A673 (cell line): ENCODE measurements at regions not wholly inside any gene's neighbourhood (a gene's known extent, or its start where the extent isn't known, plus 50 kb on each side); places are given as distances from the start of the nearest gene placed in this dataset.
"Not testable (repeated sequence)": the region's sequence is repeated elsewhere in the genome, so short reads cannot be mapped to it uniquely, and the experiment has no call there.

Experiments
- EZH2 ChIP-seq: fragments of 200-600 bp; sonication (generic); IDR thresholded peaks from 2 replicates; pipeline ENCODE4 v1.6.1; 2017; ENCODE audit warnings: borderline replicate concordance, low read depth, mild to moderate bottlenecking, mixed read lengths, antibody characterized with exemption, low read length; ENCODE audit not compliant: poor library complexity, severe bottlenecking
- TF ChIP-seq, protein P1 (sequence below): fragments of 300-800, 200-600 bp; sonication (generic); conservative IDR thresholded peaks from 2 replicates; pipeline ENCODE4 v1.5.1; 2017; ENCODE audit warnings: low read depth, mild to moderate bottlenecking, antibody characterized with exemption, low read length, moderate library complexity, mixed read lengths

DNA sequence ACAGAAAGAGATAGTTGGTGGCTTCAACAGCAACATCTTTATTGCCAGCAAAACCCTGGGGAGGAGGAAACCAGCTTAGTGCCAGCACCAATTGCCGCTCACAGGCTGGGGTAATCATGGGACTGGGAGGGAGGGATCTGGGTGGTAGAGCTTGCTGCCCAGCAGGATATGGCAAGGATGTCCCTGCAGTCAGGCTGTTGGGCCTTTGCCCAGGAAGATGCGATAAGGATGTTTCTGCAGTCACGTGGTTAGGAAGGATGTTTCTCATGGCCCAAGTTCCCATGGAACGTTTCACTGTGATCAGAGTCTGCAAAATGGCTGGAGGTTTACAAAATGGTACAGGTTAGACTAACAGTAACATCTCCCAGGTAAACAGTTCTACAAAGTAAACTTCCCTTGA lies 443.5 kb downstream of the TUBA3C start:
- not testable (repeated sequence) for TF ChIP-seq EZH2
- TF ChIP-seq, protein P1, sequence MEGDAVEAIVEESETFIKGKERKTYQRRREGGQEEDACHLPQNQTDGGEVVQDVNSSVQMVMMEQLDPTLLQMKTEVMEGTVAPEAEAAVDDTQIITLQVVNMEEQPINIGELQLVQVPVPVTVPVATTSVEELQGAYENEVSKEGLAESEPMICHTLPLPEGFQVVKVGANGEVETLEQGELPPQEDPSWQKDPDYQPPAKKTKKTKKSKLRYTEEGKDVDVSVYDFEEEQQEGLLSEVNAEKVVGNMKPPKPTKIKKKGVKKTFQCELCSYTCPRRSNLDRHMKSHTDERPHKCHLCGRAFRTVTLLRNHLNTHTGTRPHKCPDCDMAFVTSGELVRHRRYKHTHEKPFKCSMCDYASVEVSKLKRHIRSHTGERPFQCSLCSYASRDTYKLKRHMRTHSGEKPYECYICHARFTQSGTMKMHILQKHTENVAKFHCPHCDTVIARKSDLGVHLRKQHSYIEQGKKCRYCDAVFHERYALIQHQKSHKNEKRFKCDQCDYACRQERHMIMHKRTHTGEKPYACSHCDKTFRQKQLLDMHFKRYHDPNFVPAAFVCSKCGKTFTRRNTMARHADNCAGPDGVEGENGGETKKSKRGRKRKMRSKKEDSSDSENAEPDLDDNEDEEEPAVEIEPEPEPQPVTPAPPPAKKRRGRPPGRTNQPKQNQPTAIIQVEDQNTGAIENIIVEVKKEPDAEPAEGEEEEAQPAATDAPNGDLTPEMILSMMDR = not testable (repeated sequence)
